ENCODE measurements at regions not wholly inside any gene's neighbourhood (a gene's known extent, or its start where the extent isn't known, plus 50 kb on each side); places are given as distances from the start of the nearest gene placed in this dataset.

- TF ChIP-seq JUNB (IDR thresholded peaks at IDR 0.05), result no peak
- no peak for TF ChIP-seq BMI1 (IDR thresholded peaks at IDR 0.05; ENCODE audit: borderline replicate concordance)
- no peak for TF ChIP-seq CTCF (IDR thresholded peaks at IDR 0.05 in 2 of 3, conservative IDR thresholded peaks at IDR 0.05 in 1 of 3; ENCODE audit: control insufficient read depth in 2 of 3, extremely low read depth in 1 of 3, insufficient read depth in 1 of 3, low read depth in 3 of 3, low read length in 3 of 3)
- TF ChIP-seq CEBPB (IDR thresholded peaks at IDR 0.05; ENCODE audit: borderline replicate concordance in 1 of 2, low read depth in 2 of 2, low read length in 2 of 2), result no peak
- no peak for TF ChIP-seq IKZF2 (IDR thresholded peaks at IDR 0.05)
Measured at GRCh38 chr6:114649298-114649697, 306.5 kb upstream of the HS3ST5 start.
